ENCODE measurements at regions not wholly inside any gene's neighbourhood (a gene's known extent, or its start where the extent isn't known, plus 50 kb on each side); places are given as distances from the start of the nearest gene placed in this dataset.

GRCh38 chr5:39520232-39520572 lies 95.4 kb upstream of the DAB2 start:
- TF ChIP-seq POLR2AphosphoS5 (IDR thresholded peaks at IDR 0.05), result peak in 1 of 3 donors; percentile 30
- TF ChIP-seq, protein P1, sequence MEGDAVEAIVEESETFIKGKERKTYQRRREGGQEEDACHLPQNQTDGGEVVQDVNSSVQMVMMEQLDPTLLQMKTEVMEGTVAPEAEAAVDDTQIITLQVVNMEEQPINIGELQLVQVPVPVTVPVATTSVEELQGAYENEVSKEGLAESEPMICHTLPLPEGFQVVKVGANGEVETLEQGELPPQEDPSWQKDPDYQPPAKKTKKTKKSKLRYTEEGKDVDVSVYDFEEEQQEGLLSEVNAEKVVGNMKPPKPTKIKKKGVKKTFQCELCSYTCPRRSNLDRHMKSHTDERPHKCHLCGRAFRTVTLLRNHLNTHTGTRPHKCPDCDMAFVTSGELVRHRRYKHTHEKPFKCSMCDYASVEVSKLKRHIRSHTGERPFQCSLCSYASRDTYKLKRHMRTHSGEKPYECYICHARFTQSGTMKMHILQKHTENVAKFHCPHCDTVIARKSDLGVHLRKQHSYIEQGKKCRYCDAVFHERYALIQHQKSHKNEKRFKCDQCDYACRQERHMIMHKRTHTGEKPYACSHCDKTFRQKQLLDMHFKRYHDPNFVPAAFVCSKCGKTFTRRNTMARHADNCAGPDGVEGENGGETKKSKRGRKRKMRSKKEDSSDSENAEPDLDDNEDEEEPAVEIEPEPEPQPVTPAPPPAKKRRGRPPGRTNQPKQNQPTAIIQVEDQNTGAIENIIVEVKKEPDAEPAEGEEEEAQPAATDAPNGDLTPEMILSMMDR (IDR thresholded peaks at IDR 0.05), result no peak
- no peak for TF ChIP-seq POLR2A (IDR thresholded peaks at IDR 0.05)
- TF ChIP-seq EP300 (IDR thresholded peaks at IDR 0.05), result no peak
